ENCODE measurements at regions not wholly inside any gene's neighbourhood (a gene's known extent, or its start where the extent isn't known, plus 50 kb on each side); places are given as distances from the start of the nearest gene placed in this dataset.
"Not testable (repeated sequence)": the region's sequence is repeated elsewhere in the genome, so short reads cannot be mapped to it uniquely, and the experiment has no call there.

DNA sequence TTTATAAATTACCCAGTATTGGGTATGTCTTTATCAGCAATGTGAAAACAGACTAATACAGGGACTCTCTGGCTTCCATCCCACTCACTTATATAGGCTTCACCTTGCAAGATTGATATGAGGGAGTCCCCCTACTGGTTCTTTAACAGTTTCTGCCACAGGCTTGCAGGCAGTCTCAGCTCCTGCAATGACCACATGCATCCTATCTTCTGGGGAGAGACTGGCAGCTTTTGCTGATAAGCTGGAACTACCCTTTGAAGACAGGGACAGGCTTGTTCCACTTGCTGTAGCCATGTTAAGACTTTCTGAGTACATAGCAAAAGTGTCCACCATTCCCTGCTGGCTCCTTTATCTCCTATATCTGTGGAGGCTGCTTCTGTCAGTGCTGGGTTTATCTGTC is 531.7 kb upstream of the FLRT2 start:
- H3K4me3 ChIP-seq (replicated peaks; ENCODE audit: low read depth, low read length): no peak overlapping the region
- TF ChIP-seq, protein P1, sequence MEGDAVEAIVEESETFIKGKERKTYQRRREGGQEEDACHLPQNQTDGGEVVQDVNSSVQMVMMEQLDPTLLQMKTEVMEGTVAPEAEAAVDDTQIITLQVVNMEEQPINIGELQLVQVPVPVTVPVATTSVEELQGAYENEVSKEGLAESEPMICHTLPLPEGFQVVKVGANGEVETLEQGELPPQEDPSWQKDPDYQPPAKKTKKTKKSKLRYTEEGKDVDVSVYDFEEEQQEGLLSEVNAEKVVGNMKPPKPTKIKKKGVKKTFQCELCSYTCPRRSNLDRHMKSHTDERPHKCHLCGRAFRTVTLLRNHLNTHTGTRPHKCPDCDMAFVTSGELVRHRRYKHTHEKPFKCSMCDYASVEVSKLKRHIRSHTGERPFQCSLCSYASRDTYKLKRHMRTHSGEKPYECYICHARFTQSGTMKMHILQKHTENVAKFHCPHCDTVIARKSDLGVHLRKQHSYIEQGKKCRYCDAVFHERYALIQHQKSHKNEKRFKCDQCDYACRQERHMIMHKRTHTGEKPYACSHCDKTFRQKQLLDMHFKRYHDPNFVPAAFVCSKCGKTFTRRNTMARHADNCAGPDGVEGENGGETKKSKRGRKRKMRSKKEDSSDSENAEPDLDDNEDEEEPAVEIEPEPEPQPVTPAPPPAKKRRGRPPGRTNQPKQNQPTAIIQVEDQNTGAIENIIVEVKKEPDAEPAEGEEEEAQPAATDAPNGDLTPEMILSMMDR (IDR thresholded peaks at IDR 0.05; ENCODE audit: low read length, missing control alignments): no peak

DNA sequence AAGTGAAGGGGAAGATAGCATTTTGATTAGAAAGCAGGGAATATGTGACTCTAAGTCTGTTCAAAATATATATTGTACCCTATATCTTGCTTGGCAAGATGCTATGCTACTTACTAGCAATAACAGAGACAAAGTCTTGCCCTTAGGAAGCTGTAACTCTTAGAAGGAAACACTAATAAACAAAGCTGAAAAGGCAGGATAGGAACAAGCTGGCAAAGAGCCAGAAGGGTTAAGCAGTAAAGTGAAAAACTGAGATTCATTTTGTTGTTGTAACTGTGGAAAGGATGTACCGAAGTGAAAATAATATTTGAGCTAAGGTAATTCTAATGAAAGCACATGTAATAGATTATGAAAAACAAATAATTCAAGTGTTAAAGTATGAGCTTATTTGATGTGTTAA is 527.1 kb upstream of the FLRT2 start:
- H3K4me3 ChIP-seq (replicated peaks; ENCODE audit: low read depth, low read length): no peak overlapping the region
- no peak for DNase-seq (ENCODE audit: low read depth)
- TF ChIP-seq, protein P1 (IDR thresholded peaks at IDR 0.05; ENCODE audit: low read length, missing control alignments): no peak

More for the DNA sequence above, 531.7 kb upstream of the FLRT2 start:
- no peak for DNase-seq (ENCODE audit: low read depth)

DNA sequence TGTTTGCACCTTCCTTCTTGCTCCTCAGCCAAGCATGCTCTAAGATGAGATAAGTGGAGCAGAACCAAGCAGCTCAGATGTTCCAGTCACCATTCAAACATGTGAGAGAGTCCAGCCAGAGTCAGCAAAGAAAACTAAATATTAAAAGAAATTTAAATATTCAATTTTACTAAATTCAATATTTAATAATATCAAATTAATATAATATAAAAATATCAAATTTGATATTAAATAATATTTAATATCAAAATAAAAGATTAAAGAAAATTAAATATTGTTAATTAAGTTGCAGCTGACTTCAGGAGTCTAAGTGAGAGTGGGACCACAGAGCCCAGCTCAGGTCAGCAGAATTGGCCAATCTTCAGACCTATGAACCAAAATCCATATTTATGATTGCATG is 526.1 kb upstream of the FLRT2 start:
- H3K4me3 ChIP-seq (replicated peaks; ENCODE audit: low read depth, low read length): no peak overlapping the region
- TF ChIP-seq, protein P1 (IDR thresholded peaks at IDR 0.05; ENCODE audit: low read length, missing control alignments): no peak
- DNase-seq (ENCODE audit: low read depth): no peak

DNA sequence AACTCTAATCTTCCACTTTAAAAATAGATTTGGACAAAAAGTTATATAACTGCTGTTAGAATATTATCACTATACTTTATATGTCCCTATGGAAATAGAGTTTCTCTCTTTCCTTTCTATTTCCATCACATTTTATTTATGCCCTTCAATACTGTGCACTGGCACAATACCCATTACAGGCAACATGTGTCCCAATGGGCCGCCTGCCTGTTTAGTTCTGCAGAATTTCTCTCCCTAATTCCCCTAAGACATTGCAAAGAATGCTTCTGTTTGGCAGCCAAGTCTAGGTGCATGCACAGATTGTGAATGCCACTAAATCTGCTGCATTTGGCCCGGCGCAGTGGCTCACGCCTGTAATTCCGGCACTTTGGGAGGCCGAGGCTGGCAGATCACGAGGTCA is 520.4 kb upstream of the FLRT2 start:
- DNase-seq (ENCODE audit: low read depth): no peak
- H3K4me3 ChIP-seq (replicated peaks; ENCODE audit: low read depth, low read length): no peak overlapping the region
- TF ChIP-seq, protein P1 (IDR thresholded peaks at IDR 0.05; ENCODE audit: low read length, missing control alignments): no peak

DNA sequence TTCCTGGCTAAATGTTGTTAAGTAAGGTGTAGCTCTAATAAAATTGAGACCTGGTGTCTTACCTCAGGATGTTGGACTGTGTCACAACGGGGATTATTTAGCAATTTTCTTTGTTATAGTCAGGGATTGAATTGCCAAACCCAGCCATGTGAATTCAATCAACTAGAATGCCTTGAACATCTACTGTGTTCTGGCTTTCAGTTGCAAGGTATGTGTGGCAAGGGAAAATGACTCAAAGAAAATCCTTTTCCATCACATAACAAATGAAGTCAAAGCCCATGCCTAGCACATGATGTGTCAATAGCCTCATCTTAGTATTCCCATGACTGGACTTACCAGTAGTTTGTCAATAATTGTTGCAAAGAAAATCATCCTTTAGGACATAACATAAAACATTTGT is 519.8 kb upstream of the FLRT2 start:
- no peak overlapping the region for H3K4me3 ChIP-seq (replicated peaks; ENCODE audit: low read depth, low read length)
- TF ChIP-seq, protein P1 (IDR thresholded peaks at IDR 0.05; ENCODE audit: low read length, missing control alignments): no peak
- no peak for DNase-seq (ENCODE audit: low read depth)

DNA sequence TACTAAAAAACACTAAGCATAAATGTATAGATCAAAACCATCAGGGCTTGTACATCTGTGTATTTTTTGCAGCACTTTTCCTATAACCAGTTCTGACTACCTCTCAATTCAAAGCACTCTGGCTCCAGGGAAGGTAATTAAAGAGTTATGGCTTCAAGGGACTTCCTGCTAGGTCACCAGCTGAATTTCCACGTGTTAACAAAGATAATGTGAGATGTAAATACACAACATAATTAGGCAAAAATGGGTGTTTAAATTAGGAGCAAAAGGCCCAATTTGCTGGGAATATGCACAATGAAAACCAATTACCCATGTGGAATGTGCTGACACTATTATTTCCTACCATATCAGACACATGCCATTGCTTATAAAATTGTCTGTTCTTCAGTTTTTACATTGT is 513.4 kb upstream of the FLRT2 start:
- DNase-seq (ENCODE audit: low read depth): no peak
- TF ChIP-seq, protein P1 (IDR thresholded peaks at IDR 0.05; ENCODE audit: low read length, missing control alignments): no peak
- H3K4me3 ChIP-seq (replicated peaks; ENCODE audit: low read depth, low read length): no peak overlapping the region

DNA sequence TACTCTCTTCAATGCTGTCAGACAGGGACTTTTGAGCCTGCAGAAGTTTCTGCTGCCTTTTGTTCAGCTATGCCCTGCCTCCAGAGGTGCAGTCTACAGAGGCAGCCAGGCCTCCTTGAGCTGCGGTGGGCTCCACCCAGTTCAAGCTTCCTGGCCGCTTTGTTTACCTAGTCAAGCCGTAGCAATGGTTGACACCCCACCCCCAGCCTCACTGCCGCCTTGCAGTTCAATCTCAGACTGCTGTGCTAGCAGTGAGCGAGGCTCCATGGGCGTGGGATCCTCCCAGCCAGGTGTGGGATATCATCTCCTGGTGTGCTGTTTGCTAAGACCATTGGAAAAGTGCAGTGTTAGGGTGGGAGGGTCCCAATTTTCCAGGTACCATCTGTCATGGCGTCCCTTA is 506.1 kb upstream of the FLRT2 start:
- not testable (repeated sequence) for H3K4me3 ChIP-seq (replicated peaks; ENCODE audit: low read depth, low read length); DNase-seq (ENCODE audit: low read depth)

DNA sequence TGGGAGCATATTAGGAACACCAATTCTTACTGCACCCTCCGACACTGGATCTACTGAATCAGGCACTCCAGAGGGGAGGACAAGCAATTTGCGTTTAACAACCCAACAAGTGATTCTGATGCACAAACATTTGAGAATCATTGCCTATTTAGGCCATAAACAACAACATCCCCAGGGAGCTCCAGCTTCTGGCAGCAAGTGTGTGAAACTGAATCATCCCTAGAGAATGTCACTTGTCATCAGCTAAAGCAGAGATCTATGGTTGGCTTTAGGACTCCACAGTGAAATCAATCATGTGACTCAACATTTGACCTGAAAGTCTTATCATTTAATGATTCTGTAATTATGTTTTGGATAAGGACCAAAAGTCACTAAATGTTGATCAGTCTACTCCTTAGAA is 505.0 kb upstream of the FLRT2 start:
- TF ChIP-seq, protein P1 (IDR thresholded peaks at IDR 0.05; ENCODE audit: low read length, missing control alignments): no peak
- DNase-seq (ENCODE audit: low read depth): peak; percentile 3
- no peak overlapping the region for H3K4me3 ChIP-seq (replicated peaks; ENCODE audit: low read depth, low read length)

Data from fibroblast of pulmonary artery (primary cell).